Hepatocyte (in vitro differentiated cells): ENCODE measurements at regions not wholly inside any gene's neighbourhood (a gene's known extent, or its start where the extent isn't known, plus 50 kb on each side); places are given as distances from the start of the nearest gene placed in this dataset.

Experiments used
- EZH2phosphoT487 ChIP-seq: fragments of 200-600 bp; sonication (generic); IDR thresholded peaks from one replicate; pipeline ENCODE4 v1.6.1; 2018; ENCODE audit warnings: antibody characterized with exemption, mild to moderate bottlenecking, low read depth, moderate library complexity; ENCODE audit not compliant: unreplicated experiment, severe bottlenecking
- TF ChIP-seq, protein P1 (sequence below): fragments of 200-600 bp; sonication (generic); IDR thresholded peaks from 2 replicates; pipeline ENCODE4 v1.5.1; 2016; ENCODE audit warnings: antibody characterized with exemption, mild to moderate bottlenecking; ENCODE audit not compliant: poor library complexity

DNA sequence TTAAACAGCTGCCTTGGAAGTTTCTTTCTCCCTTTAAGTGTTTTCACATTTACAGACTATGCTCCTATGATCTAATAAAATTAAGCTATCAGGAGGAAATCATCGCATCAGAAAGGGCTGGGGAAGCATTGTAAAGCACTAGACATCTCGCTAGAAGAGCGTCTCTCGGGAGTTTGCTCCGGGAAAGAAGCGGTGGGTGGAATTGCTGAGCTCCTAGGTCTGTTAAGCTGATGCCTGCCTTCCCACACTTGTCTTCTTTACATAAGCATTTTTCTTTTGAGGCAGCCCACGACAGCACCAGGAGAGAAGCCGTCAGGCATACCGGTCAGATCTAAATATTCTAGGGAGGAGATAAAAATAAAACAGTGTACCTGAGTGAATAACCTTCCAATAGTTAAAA, 541.7 kb upstream of the TUSC1 start:
- no peak for TF ChIP-seq EZH2phosphoT487
- TF ChIP-seq, protein P1, sequence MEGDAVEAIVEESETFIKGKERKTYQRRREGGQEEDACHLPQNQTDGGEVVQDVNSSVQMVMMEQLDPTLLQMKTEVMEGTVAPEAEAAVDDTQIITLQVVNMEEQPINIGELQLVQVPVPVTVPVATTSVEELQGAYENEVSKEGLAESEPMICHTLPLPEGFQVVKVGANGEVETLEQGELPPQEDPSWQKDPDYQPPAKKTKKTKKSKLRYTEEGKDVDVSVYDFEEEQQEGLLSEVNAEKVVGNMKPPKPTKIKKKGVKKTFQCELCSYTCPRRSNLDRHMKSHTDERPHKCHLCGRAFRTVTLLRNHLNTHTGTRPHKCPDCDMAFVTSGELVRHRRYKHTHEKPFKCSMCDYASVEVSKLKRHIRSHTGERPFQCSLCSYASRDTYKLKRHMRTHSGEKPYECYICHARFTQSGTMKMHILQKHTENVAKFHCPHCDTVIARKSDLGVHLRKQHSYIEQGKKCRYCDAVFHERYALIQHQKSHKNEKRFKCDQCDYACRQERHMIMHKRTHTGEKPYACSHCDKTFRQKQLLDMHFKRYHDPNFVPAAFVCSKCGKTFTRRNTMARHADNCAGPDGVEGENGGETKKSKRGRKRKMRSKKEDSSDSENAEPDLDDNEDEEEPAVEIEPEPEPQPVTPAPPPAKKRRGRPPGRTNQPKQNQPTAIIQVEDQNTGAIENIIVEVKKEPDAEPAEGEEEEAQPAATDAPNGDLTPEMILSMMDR, result no peak
